ENCODE measurements at regions not wholly inside any gene's neighbourhood (a gene's known extent, or its start where the extent isn't known, plus 50 kb on each side); places are given as distances from the start of the nearest gene placed in this dataset.

- Histone ChIP-seq H3K27me3 (ENCODE audit: control insufficient read depth in 1 of 2, insufficient read depth in 2 of 2, low read length in 2 of 2) (no peaks in the 10 kb centered on the region), H3K4me1 (ENCODE audit: control insufficient read depth in 2 of 2, insufficient read depth in 2 of 2, low read length in 1 of 2) (no peaks in the 10 kb centered on the region), H3K27ac (ENCODE audit: low read depth in 2 of 2, low read length in 1 of 2) (no peak overlapping the region), H3K4me3 (ENCODE audit: low read depth in 1 of 2, low read length in 2 of 2) (no peak overlapping the region), H3K9me3 (ENCODE audit: control insufficient read depth in 2 of 2, insufficient read depth in 1 of 2, low read depth in 1 of 2, low read length in 1 of 2) (no peaks in the 10 kb centered on the region), H3K36me3 (ENCODE audit: control insufficient read depth in 2 of 2, insufficient read depth in 2 of 2, low read length in 1 of 2) (no peaks in the 10 kb centered on the region)
- WGBS, 2 donors, result 48 to 56% methylated on average over 9 of the region's 9 CpGs
These were observed 109.6 kb upstream of the CACNA1A start for GRCh38 chr19:13615890-13616289.

GRCh38 chr19:13613447-13613846 lies 107.2 kb upstream of the CACNA1A start:
- H3K4me3 ChIP-seq (ENCODE audit: low read depth in 1 of 2, low read length in 2 of 2), result no peak overlapping the region
- H3K36me3 ChIP-seq (ENCODE audit: control insufficient read depth in 2 of 2, insufficient read depth in 2 of 2, low read length in 1 of 2), result no peaks in the 10 kb centered on the region
- no peaks in the 10 kb centered on the region for H3K27me3 ChIP-seq (ENCODE audit: control insufficient read depth in 1 of 2, insufficient read depth in 2 of 2, low read length in 2 of 2)
- 40 to 60% methylated on average over 13 of the region's 13 CpGs for WGBS, 2 donors
- H3K9me3 ChIP-seq (ENCODE audit: control insufficient read depth in 2 of 2, insufficient read depth in 1 of 2, low read depth in 1 of 2, low read length in 1 of 2), result no peaks in the 10 kb centered on the region
- H3K27ac ChIP-seq (ENCODE audit: low read depth in 2 of 2, low read length in 1 of 2), result no peak overlapping the region
- no peaks in the 10 kb centered on the region for H3K4me1 ChIP-seq (ENCODE audit: control insufficient read depth in 2 of 2, insufficient read depth in 2 of 2, low read length in 1 of 2)

GRCh38 chr19:13611596-13611995 lies 105.3 kb upstream of the CACNA1A start:
- Histone ChIP-seq H3K27ac (ENCODE audit: low read depth in 2 of 2, low read length in 1 of 2) (no peak overlapping the region), H3K36me3 (ENCODE audit: control insufficient read depth in 2 of 2, insufficient read depth in 2 of 2, low read length in 1 of 2) (no peaks in the 10 kb centered on the region), H3K9me3 (ENCODE audit: control insufficient read depth in 2 of 2, insufficient read depth in 1 of 2, low read depth in 1 of 2, low read length in 1 of 2) (no peaks in the 10 kb centered on the region), H3K4me3 (ENCODE audit: low read depth in 1 of 2, low read length in 2 of 2) (no peak overlapping the region), H3K4me1 (ENCODE audit: control insufficient read depth in 2 of 2, insufficient read depth in 2 of 2, low read length in 1 of 2) (no peaks in the 10 kb centered on the region), H3K27me3 (ENCODE audit: control insufficient read depth in 1 of 2, insufficient read depth in 2 of 2, low read length in 2 of 2) (no peaks in the 10 kb centered on the region)
- WGBS, 2 donors, result 73 to 79% methylated on average over 2 of the region's 2 CpGs

- no peak overlapping the region for H3K27ac ChIP-seq (ENCODE audit: low read depth in 2 of 2, low read length in 1 of 2)
- no peak overlapping the region for H3K4me3 ChIP-seq (ENCODE audit: low read depth in 1 of 2, low read length in 2 of 2)
- no peaks in the 10 kb centered on the region for H3K27me3 ChIP-seq (ENCODE audit: control insufficient read depth in 1 of 2, insufficient read depth in 2 of 2, low read length in 2 of 2)
- H3K36me3 ChIP-seq (ENCODE audit: control insufficient read depth in 2 of 2, insufficient read depth in 2 of 2, low read length in 1 of 2), result no peaks in the 10 kb centered on the region
- no peaks in the 10 kb centered on the region for H3K9me3 ChIP-seq (ENCODE audit: control insufficient read depth in 2 of 2, insufficient read depth in 1 of 2, low read depth in 1 of 2, low read length in 1 of 2)
- H3K4me1 ChIP-seq (ENCODE audit: control insufficient read depth in 2 of 2, insufficient read depth in 2 of 2, low read length in 1 of 2), result no peaks in the 10 kb centered on the region
- 35 to 43% methylated on average over 15 of the region's 15 CpGs for WGBS, 2 donors
These were observed 103.9 kb upstream of the CACNA1A start for GRCh38 chr19:13610039-13610691.

- WGBS, 2 donors, result 86 to 88% methylated on average over 13 of the region's 13 CpGs
These were observed 99.9 kb upstream of the CACNA1A start for GRCh38 chr19:13606156-13606555.

GRCh38 chr19:13604902-13605586 lies 98.8 kb upstream of the CACNA1A start:
- no peaks in the 10 kb centered on the region for H3K4me1 ChIP-seq (ENCODE audit: control insufficient read depth in 2 of 2, insufficient read depth in 2 of 2, low read length in 1 of 2)
- WGBS, 2 donors, result 63 to 78% methylated on average over 4 of the region's 4 CpGs

More at GRCh38 chr19:13606156-13606555, 99.9 kb upstream of the CACNA1A start:
- H3K4me3 ChIP-seq (ENCODE audit: low read depth in 1 of 2, low read length in 2 of 2), result no peak overlapping the region
- no peak overlapping the region for H3K27ac ChIP-seq (ENCODE audit: low read depth in 2 of 2, low read length in 1 of 2)
- H3K9me3 ChIP-seq (ENCODE audit: control insufficient read depth in 2 of 2, insufficient read depth in 1 of 2, low read depth in 1 of 2, low read length in 1 of 2), result no peaks in the 10 kb centered on the region
- no peaks in the 10 kb centered on the region for H3K27me3 ChIP-seq (ENCODE audit: control insufficient read depth in 1 of 2, insufficient read depth in 2 of 2, low read length in 2 of 2)
- H3K36me3 ChIP-seq (ENCODE audit: control insufficient read depth in 2 of 2, insufficient read depth in 2 of 2, low read length in 1 of 2), result no peaks in the 10 kb centered on the region
- H3K4me1 ChIP-seq (ENCODE audit: control insufficient read depth in 2 of 2, insufficient read depth in 2 of 2, low read length in 1 of 2), result no peaks in the 10 kb centered on the region

GRCh38 chr19:13600802-13601201 lies 94.5 kb upstream of the CACNA1A start:
- WGBS, 2 donors, result 74 to 86% methylated on average over 6 of the region's 6 CpGs
- Histone ChIP-seq H3K4me3 (ENCODE audit: low read depth in 1 of 2, low read length in 2 of 2) (no peak overlapping the region), H3K9me3 (ENCODE audit: control insufficient read depth in 2 of 2, insufficient read depth in 1 of 2, low read depth in 1 of 2, low read length in 1 of 2) (no peaks in the 10 kb centered on the region), H3K36me3 (ENCODE audit: control insufficient read depth in 2 of 2, insufficient read depth in 2 of 2, low read length in 1 of 2) (no peaks in the 10 kb centered on the region), H3K27ac (ENCODE audit: low read depth in 2 of 2, low read length in 1 of 2) (no peak overlapping the region), H3K4me1 (ENCODE audit: control insufficient read depth in 2 of 2, insufficient read depth in 2 of 2, low read length in 1 of 2) (no peaks in the 10 kb centered on the region), H3K27me3 (ENCODE audit: control insufficient read depth in 1 of 2, insufficient read depth in 2 of 2, low read length in 2 of 2) (no peaks in the 10 kb centered on the region)

More at GRCh38 chr19:13604902-13605586, 98.8 kb upstream of the CACNA1A start:
- Histone ChIP-seq H3K36me3 (ENCODE audit: control insufficient read depth in 2 of 2, insufficient read depth in 2 of 2, low read length in 1 of 2) (no peaks in the 10 kb centered on the region), H3K4me3 (ENCODE audit: low read depth in 1 of 2, low read length in 2 of 2) (no peak overlapping the region), H3K27ac (ENCODE audit: low read depth in 2 of 2, low read length in 1 of 2) (no peak overlapping the region), H3K27me3 (ENCODE audit: control insufficient read depth in 1 of 2, insufficient read depth in 2 of 2, low read length in 2 of 2) (no peaks in the 10 kb centered on the region), H3K9me3 (ENCODE audit: control insufficient read depth in 2 of 2, insufficient read depth in 1 of 2, low read depth in 1 of 2, low read length in 1 of 2) (no peaks in the 10 kb centered on the region)

GRCh38 chr19:13600091-13600490 lies 93.8 kb upstream of the CACNA1A start:
- WGBS, 2 donors, result 86 to 89% methylated on average over 9 of the region's 9 CpGs

GRCh38 chr19:13599681-13600080 lies 93.4 kb upstream of the CACNA1A start:
- WGBS, 2 donors, result 85 to 89% methylated on average over 22 of the region's 22 CpGs
- Histone ChIP-seq H3K4me3 (ENCODE audit: low read depth in 1 of 2, low read length in 2 of 2) (no peak overlapping the region), H3K36me3 (ENCODE audit: control insufficient read depth in 2 of 2, insufficient read depth in 2 of 2, low read length in 1 of 2) (no peaks in the 10 kb centered on the region), H3K9me3 (ENCODE audit: control insufficient read depth in 2 of 2, insufficient read depth in 1 of 2, low read depth in 1 of 2, low read length in 1 of 2) (no peaks in the 10 kb centered on the region), H3K27me3 (ENCODE audit: control insufficient read depth in 1 of 2, insufficient read depth in 2 of 2, low read length in 2 of 2) (no peaks in the 10 kb centered on the region), H3K27ac (ENCODE audit: low read depth in 2 of 2, low read length in 1 of 2) (no peak overlapping the region), H3K4me1 (ENCODE audit: control insufficient read depth in 2 of 2, insufficient read depth in 2 of 2, low read length in 1 of 2) (no peaks in the 10 kb centered on the region)

More at GRCh38 chr19:13600091-13600490, 93.8 kb upstream of the CACNA1A start:
- Histone ChIP-seq H3K9me3 (ENCODE audit: control insufficient read depth in 2 of 2, insufficient read depth in 1 of 2, low read depth in 1 of 2, low read length in 1 of 2) (no peaks in the 10 kb centered on the region), H3K36me3 (ENCODE audit: control insufficient read depth in 2 of 2, insufficient read depth in 2 of 2, low read length in 1 of 2) (no peaks in the 10 kb centered on the region), H3K27me3 (ENCODE audit: control insufficient read depth in 1 of 2, insufficient read depth in 2 of 2, low read length in 2 of 2) (no peaks in the 10 kb centered on the region), H3K27ac (ENCODE audit: low read depth in 2 of 2, low read length in 1 of 2) (no peak overlapping the region), H3K4me1 (ENCODE audit: control insufficient read depth in 2 of 2, insufficient read depth in 2 of 2, low read length in 1 of 2) (no peaks in the 10 kb centered on the region), H3K4me3 (ENCODE audit: low read depth in 1 of 2, low read length in 2 of 2) (no peak overlapping the region)

- Histone ChIP-seq H3K4me3 (ENCODE audit: low read depth in 1 of 2, low read length in 2 of 2) (no peak overlapping the region), H3K27ac (ENCODE audit: low read depth in 2 of 2, low read length in 1 of 2) (no peak overlapping the region), H3K36me3 (ENCODE audit: control insufficient read depth in 2 of 2, insufficient read depth in 2 of 2, low read length in 1 of 2) (no peaks in the 10 kb centered on the region), H3K4me1 (ENCODE audit: control insufficient read depth in 2 of 2, insufficient read depth in 2 of 2, low read length in 1 of 2) (no peaks in the 10 kb centered on the region), H3K27me3 (ENCODE audit: control insufficient read depth in 1 of 2, insufficient read depth in 2 of 2, low read length in 2 of 2) (no peaks in the 10 kb centered on the region), H3K9me3 (ENCODE audit: control insufficient read depth in 2 of 2, insufficient read depth in 1 of 2, low read depth in 1 of 2, low read length in 1 of 2) (no peaks in the 10 kb centered on the region)
These were observed 91.8 kb upstream of the CACNA1A start for GRCh38 chr19:13598098-13598497.
